GM12892 (cell line): ENCODE measurements at regions not wholly inside any gene's neighbourhood (a gene's known extent, or its start where the extent isn't known, plus 50 kb on each side); places are given as distances from the start of the nearest gene placed in this dataset.

Experiments used
- POLR2A ChIP-seq: IDR thresholded peaks from 2 replicates; pipeline ENCODE4 v1.6.1; 2011; ENCODE audit warnings: low read depth, low read length, control low read depth
- POLR2AphosphoS5 ChIP-seq: IDR thresholded peaks from 2 replicates; pipeline ENCODE4 v1.6.1; 2011; ENCODE audit warnings: low read depth, low read length, control low read depth
- TAF1 ChIP-seq: IDR thresholded peaks from 2 replicates; pipeline ENCODE4 v1.6.1; 2011; ENCODE audit warnings: low read depth, mild to moderate bottlenecking, control low read depth, low read length, borderline replicate concordance

GRCh38 chr17:72468841-72469240, 348.0 kb downstream of the SOX9 start:
- TF ChIP-seq TAF1 (no peak), POLR2A (no peak), POLR2AphosphoS5 (no peak)
